Psoas muscle (tissue), 7 donors: ENCODE measurements at regions not wholly inside any gene's neighbourhood (a gene's known extent, or its start where the extent isn't known, plus 50 kb on each side); places are given as distances from the start of the nearest gene placed in this dataset.

ENCODE experiments used
- ATAC-seq, 4 donors: fragments of 200-7000 bp; cut with Tn5 transposase; one replicate each; pipeline ENCODE4 v1.9.1; 2020; ENCODE audit warnings: moderate library complexity in 3 of 4, mild to moderate bottlenecking in 2 of 4
- DNase-seq, 2 donors: peaks; one replicate each; pipeline ENCODE4 v3.0.0-alpha.2; 2020
- H3K27ac ChIP-seq: fragments of 200-600 bp; one replicate; pipeline ENCODE4 v1.8.0; 2022
- H3K27me3 ChIP-seq, 3 donors: fragments of 200-600 bp in 1 of 3; one replicate each; pipeline versions ENCODE4 v1.6.1 to v1.8.0; 2013 to 2022; ENCODE audit warnings: low read length in 2 of 3, mild to moderate bottlenecking in 2 of 3, moderate library complexity in 1 of 3; ENCODE audit not compliant: insufficient read depth in 3 of 3
- H3K36me3 ChIP-seq, 2 donors: fragments of 200-600 bp in 1 of 2; one replicate each; pipeline versions ENCODE4 v1.6.1 to v1.8.0; 2013 to 2022; ENCODE audit warnings: low read depth in 1 of 2, mild to moderate bottlenecking in 1 of 2, moderate library complexity in 1 of 2; ENCODE audit not compliant: insufficient read depth in 1 of 2
- H3K4me1 ChIP-seq: fragments of 200-600 bp; one replicate; pipeline ENCODE4 v1.8.0; 2022
- H3K4me3 ChIP-seq: fragments of 200-600 bp; one replicate; pipeline ENCODE4 v1.8.0; 2022; ENCODE audit warnings: mild to moderate bottlenecking
- H3K9me3 ChIP-seq: fragments of 200-600 bp; one replicate; pipeline ENCODE4 v1.8.0; 2022
- WGBS, 3 donors: extraction: QIAGEN DNeasy Blood & Tissue Kit; methylation state at CpG; one replicate each; pipeline versions ENCODE4 v1.1.6 to v1.1.7; 2013; 5-methylcytosine and 5-hydroxymethylcytosine counted together
- intact Hi-C, 2 donors: fragments of 100-400 bp; cut with DNase I; formaldehyde crosslinking; loops; one replicate each; pipeline versions ENCODE4 v1.11.0 to v1.14.2; 2022
- TF ChIP-seq, protein P1 (sequence below): fragments of 200-600 bp; IDR thresholded peaks from one replicate; pipeline ENCODE4 v1.8.0; 2022; ENCODE audit warnings: antibody characterized with exemption
- donor health status: healthy with polysubstance abuse.
- donor health status: DM: no; HTN: no; CAD: no; lungs with moderate emphysema.
- donor health status: Bipolar disorder and iron deficiency.
- donor health status: healthy.
- donor health status: DM: yes; HTN: yes; CAD: no.
- donor health status: DM: no; HTN: no; CAD: no.
- donor health status: DM: yes; HTN: yes; CAD: no.

- no peak for DNase-seq
- TF ChIP-seq, protein P1, sequence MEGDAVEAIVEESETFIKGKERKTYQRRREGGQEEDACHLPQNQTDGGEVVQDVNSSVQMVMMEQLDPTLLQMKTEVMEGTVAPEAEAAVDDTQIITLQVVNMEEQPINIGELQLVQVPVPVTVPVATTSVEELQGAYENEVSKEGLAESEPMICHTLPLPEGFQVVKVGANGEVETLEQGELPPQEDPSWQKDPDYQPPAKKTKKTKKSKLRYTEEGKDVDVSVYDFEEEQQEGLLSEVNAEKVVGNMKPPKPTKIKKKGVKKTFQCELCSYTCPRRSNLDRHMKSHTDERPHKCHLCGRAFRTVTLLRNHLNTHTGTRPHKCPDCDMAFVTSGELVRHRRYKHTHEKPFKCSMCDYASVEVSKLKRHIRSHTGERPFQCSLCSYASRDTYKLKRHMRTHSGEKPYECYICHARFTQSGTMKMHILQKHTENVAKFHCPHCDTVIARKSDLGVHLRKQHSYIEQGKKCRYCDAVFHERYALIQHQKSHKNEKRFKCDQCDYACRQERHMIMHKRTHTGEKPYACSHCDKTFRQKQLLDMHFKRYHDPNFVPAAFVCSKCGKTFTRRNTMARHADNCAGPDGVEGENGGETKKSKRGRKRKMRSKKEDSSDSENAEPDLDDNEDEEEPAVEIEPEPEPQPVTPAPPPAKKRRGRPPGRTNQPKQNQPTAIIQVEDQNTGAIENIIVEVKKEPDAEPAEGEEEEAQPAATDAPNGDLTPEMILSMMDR, result no peak
- no peaks in the 10 kb centered on the region for H3K9me3 ChIP-seq
- H3K27ac ChIP-seq, result no peak overlapping the region
- H3K4me1 ChIP-seq, result no peaks in the 10 kb centered on the region
- intact Hi-C loops, result loop anchor here in 1 of 2 donors (5.0 kb wide), 1 partner anchor 295 kb away; no protein-coding TSS in a partner anchor
- H3K4me3 ChIP-seq, result no peak overlapping the region
- ATAC-seq, result no peak
- H3K27me3 ChIP-seq, result no peaks in the 10 kb centered on the region
- no peaks in the 10 kb centered on the region for H3K36me3 ChIP-seq
- 87 to 94% (median 94%) methylated on average over 2 of the region's 2 CpGs for WGBS, 3 donors
Measured at GRCh38 chr7:93756890-93757289, 133.7 kb downstream of the TFPI2 start.

DNA sequence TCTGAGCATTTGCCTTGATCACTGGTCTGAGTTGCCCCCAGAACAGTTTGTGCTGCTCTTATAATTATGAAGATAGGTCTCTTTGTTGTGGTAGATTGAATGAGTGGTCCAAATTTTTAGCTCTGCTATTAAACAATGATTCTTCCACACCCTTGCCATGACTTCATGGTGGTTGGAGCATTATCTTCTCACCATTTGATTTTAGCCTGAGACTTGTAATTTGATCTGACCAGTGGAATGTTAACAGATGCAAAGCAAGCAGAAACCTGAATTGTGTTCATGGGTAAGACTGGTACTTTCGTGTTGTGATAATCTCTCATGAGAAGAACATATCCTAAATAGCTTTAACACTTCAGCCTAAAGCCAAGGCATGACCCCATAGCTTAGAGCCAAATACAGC is 139.1 kb downstream of the TFPI2 start:
- intact Hi-C loops, result no loop called here
- no peak overlapping the region for H3K4me3 ChIP-seq
- H3K9me3 ChIP-seq, result no peaks in the 10 kb centered on the region
- DNase-seq (no peak), ATAC-seq (no peak)
- TF ChIP-seq, protein P1, result no peak
- WGBS, 3 donors, result 21 to 25% (median 23%) methylated on average over 1 of the region's 1 CpG
- H3K4me1 ChIP-seq, result no peaks in the 10 kb centered on the region
- H3K36me3 ChIP-seq, result no peaks in the 10 kb centered on the region
- no peaks in the 10 kb centered on the region for H3K27me3 ChIP-seq
- H3K27ac ChIP-seq, result no peak overlapping the region

DNA sequence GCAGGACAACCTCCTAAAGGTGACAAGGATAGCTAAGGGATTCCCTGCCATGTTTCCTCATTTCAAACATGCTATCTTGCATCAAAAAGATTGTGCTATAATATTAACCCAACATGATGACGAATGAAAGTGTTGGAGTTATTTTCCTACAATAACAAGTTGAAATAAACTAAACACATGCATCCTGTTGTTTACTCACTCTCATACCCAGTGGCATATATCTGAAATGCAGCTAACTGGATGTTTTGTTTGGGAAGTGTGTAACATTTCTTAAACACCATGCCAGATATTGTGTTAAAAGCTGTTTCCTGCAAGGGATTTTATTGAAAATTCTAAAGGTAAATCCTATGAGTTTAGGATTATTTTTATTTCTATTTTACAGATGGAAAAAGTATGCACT is 139.6 kb downstream of the TFPI2 start:
- ATAC-seq (no peak), DNase-seq (no peak)
- no peak overlapping the region for H3K4me3 ChIP-seq
- no peaks in the 10 kb centered on the region for H3K4me1 ChIP-seq
- no peaks in the 10 kb centered on the region for H3K27me3 ChIP-seq
- 61 to 73% (median 72%) methylated on average over 1 of the region's 1 CpG for WGBS, 3 donors
- H3K36me3 ChIP-seq, result no peaks in the 10 kb centered on the region
- intact Hi-C loops, result no loop called here
- no peak overlapping the region for H3K27ac ChIP-seq
- TF ChIP-seq, protein P1, result no peak
- H3K9me3 ChIP-seq, result no peaks in the 10 kb centered on the region

DNA sequence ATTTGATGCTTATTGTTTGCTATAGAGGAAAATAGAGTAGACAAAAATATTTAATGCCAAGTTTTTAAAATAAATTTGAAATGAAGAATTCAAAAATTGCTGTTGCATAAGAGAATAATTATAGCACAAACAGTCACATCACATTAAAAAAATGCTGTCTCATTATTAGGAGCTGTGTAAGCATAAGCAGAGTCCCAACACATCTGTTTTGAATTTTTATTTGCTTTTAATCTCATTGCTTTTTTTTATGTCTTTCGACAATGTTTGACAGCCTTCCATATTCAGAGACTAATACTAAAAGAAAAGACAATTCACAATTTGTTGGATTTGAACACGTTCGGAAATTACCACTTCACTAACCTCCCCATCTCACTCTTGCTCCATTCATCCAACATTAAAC is 143.5 kb downstream of the TFPI2 start:
- WGBS, 3 donors, result 78 to 86% (median 82%) methylated on average over 3 of the region's 3 CpGs
- Histone ChIP-seq H3K9me3 (no peaks in the 10 kb centered on the region), H3K4me1 (no peaks in the 10 kb centered on the region), H3K27ac (no peak overlapping the region), H3K27me3 (no peaks in the 10 kb centered on the region), H3K36me3 (no peaks in the 10 kb centered on the region), H3K4me3 (no peak overlapping the region)
- intact Hi-C loops, result no loop called here
- TF ChIP-seq, protein P1, result no peak
- ATAC-seq (no peak), DNase-seq (no peak)

- no peak overlapping the region for H3K27ac ChIP-seq
Measured at GRCh38 chr7:93739424-93739823, 151.1 kb downstream of the TFPI2 start.

More at GRCh38 chr7:93739424-93739823, 151.1 kb downstream of the TFPI2 start:
- DNase-seq (no peak), ATAC-seq (no peak)
- no peaks in the 10 kb centered on the region for H3K27me3 ChIP-seq
- no peaks in the 10 kb centered on the region for H3K36me3 ChIP-seq
- TF ChIP-seq, protein P1, result no peak
- intact Hi-C loops, result no loop called here
- H3K9me3 ChIP-seq, result no peaks in the 10 kb centered on the region
- H3K4me3 ChIP-seq, result no peak overlapping the region
- H3K4me1 ChIP-seq, result no peaks in the 10 kb centered on the region
